Gastroesophageal sphincter (tissue), 4 donors: ENCODE measurements at regions not wholly inside any gene's neighbourhood (a gene's known extent, or its start where the extent isn't known, plus 50 kb on each side); places are given as distances from the start of the nearest gene placed in this dataset.

Experiments used
- ATAC-seq: fragments of 150-250 bp; one replicate; pipeline ENCODE4 v1.9.1; 2016; ENCODE audit warnings: mild to moderate bottlenecking, moderate library complexity
- H3K27ac ChIP-seq, 4 donors: fragments of 200-600 bp; sonication (generic) in 3 of 4; 1 replicate in 3 of 4; 2 replicates in 1 of 4; pipeline ENCODE4 v1.5.1; 2016 to 2019
- H3K27me3 ChIP-seq: fragments of 200-600 bp; sonication (generic); one replicate; pipeline ENCODE4 v1.5.1; 2019
- H3K36me3 ChIP-seq, 2 donors: fragments of 200-600 bp; sonication (generic); one replicate each; pipeline ENCODE4 v1.5.1; 2019; ENCODE audit warnings: control low read depth in 1 of 2
- H3K4me1 ChIP-seq, 3 donors: fragments of 200-600 bp; sonication (generic); 1 replicate in 2 of 3; 2 replicates in 1 of 3; pipeline ENCODE4 v1.5.1; 2016 to 2019; ENCODE audit warnings: control low read depth in 2 of 3
- H3K4me3 ChIP-seq, 2 donors: fragments of 200-600 bp; sonication (generic); one replicate each; pipeline ENCODE4 v1.5.1; 2019; ENCODE audit warnings: mild to moderate bottlenecking in 1 of 2, moderate library complexity in 1 of 2
- H3K9me3 ChIP-seq, 3 donors: fragments of 200-600 bp; sonication (generic); one replicate each; pipeline ENCODE4 v1.5.1; 2017 to 2019; ENCODE audit warnings: control low read depth in 2 of 3
- EP300 ChIP-seq: sonication (generic); formaldehyde crosslinking; IDR thresholded peaks from one replicate; pipeline ENCODE4 v1.6.1; 2017; ENCODE audit warnings: antibody characterized with exemption, mild to moderate bottlenecking
- POLR2A ChIP-seq, 2 donors: fragments of 450-650 bp; IDR thresholded peaks; one replicate each; pipeline ENCODE4 v1.6.1; 2017; ENCODE audit warnings: antibody characterized with exemption in 2 of 2, mild to moderate bottlenecking in 2 of 2, moderate library complexity in 1 of 2
- POLR2AphosphoS5 ChIP-seq: sonication (generic); formaldehyde crosslinking; IDR thresholded peaks from one replicate; pipeline ENCODE4 v1.6.1; 2017; ENCODE audit warnings: antibody characterized with exemption
- WGBS, 2 donors: methylation state at CpG; one replicate each; pipeline ENCODE4 v1.1.5; 2018; ENCODE audit warnings: low coverage in 1 of 2; 5-methylcytosine and 5-hydroxymethylcytosine counted together
- TF ChIP-seq, protein P1 (sequence below), 4 experiments: fragments of 200-600 bp in 2 of 4; fragments of 450-650 bp in 2 of 4; sonication (generic) in 1 of 4; IDR thresholded peaks; one replicate each; pipeline ENCODE4 v1.5.1; 2017 to 2019; ENCODE audit warnings: antibody characterized with exemption in 4 of 4, mild to moderate bottlenecking in 2 of 4, moderate library complexity in 2 of 4

DNA sequence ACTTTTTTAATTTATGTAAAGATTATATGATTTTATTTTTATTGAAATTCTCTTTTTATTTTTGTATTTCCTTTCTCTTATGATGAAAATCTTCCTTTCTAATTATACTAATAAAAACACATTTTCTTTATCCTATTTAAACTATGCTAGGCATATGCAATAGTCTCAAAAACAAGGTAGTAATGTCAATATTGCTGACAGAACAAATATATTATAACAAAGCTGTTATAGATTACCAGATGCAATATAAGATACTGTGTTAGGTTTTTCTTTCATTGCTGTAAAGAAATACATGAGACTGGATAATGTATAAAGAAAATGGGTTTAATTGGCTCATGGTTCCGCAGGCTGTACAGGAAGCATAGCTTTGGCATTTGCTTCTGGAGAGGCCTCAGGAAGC, 631.2 kb upstream of the SOX11 start:
- Histone ChIP-seq H3K36me3 (no peaks in the 10 kb centered on the region), H3K27me3 (no peaks in the 10 kb centered on the region), H3K4me1 (no peaks in the 10 kb centered on the region), H3K9me3 (no peaks in the 10 kb centered on the region), H3K4me3 (no peak overlapping the region), H3K27ac (no peak overlapping the region)
- TF ChIP-seq POLR2A (IDR thresholded peaks at IDR 0.05) (no peak), POLR2AphosphoS5 (no peak), EP300 (no peak)
- TF ChIP-seq, protein P1, sequence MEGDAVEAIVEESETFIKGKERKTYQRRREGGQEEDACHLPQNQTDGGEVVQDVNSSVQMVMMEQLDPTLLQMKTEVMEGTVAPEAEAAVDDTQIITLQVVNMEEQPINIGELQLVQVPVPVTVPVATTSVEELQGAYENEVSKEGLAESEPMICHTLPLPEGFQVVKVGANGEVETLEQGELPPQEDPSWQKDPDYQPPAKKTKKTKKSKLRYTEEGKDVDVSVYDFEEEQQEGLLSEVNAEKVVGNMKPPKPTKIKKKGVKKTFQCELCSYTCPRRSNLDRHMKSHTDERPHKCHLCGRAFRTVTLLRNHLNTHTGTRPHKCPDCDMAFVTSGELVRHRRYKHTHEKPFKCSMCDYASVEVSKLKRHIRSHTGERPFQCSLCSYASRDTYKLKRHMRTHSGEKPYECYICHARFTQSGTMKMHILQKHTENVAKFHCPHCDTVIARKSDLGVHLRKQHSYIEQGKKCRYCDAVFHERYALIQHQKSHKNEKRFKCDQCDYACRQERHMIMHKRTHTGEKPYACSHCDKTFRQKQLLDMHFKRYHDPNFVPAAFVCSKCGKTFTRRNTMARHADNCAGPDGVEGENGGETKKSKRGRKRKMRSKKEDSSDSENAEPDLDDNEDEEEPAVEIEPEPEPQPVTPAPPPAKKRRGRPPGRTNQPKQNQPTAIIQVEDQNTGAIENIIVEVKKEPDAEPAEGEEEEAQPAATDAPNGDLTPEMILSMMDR (IDR thresholded peaks at IDR 0.05), result no peak
- ATAC-seq, result no peak
- WGBS, 2 donors, result 82 to 100% methylated on average over 1 of the region's 1 CpG

DNA sequence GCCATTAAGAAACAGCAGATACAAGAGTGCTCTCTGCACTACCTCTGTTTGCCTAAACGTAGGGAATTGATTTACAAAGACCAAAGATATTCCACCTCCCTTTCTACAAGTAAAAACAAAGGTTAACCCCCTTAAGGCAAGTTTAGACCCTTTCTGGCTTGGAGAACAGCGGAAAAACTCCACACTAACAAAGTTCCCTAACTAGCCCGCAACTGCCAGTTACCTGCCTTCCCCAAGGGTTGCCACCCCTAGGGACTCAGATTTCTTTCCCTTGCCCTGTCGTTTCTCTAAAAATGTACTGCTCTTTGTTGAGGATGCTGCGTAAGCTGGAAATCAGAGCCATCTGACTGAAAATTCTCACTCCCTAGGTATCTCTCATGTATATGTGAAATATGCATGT, 627.5 kb upstream of the SOX11 start:
- no peaks in the 10 kb centered on the region for H3K4me1 ChIP-seq
- H3K4me3 ChIP-seq, result no peak overlapping the region
- TF ChIP-seq, protein P1 (IDR thresholded peaks at IDR 0.05), result no peak
- TF ChIP-seq POLR2AphosphoS5 (no peak), EP300 (no peak), POLR2A (IDR thresholded peaks at IDR 0.05) (no peak)
- ATAC-seq, result no peak
- H3K9me3 ChIP-seq, result no peaks in the 10 kb centered on the region
- H3K27me3 ChIP-seq, result no peaks in the 10 kb centered on the region
- H3K27ac ChIP-seq, result no peak overlapping the region
- no peaks in the 10 kb centered on the region for H3K36me3 ChIP-seq
- WGBS, 2 donors, result 65 to 80% methylated on average over 2 to 5 of the region's 5 CpGs

DNA sequence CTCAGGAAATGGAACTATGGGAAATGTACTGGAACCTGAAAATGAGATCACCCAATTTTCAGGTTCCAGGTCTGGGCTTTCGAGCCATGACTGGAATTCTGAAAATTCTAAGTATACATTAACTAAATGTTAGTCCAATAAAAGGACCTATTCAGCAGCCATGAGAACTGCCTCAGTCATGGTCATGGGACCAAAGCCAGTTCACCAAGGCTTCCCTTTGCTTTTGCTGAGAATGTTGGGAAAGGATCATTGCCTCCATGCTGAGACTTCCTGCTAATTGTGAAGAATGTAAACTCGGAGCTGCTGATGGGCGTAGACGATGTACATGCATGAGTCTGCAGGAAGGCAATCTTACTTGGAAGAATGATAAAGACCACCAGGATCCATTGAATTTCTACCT, 624.4 kb upstream of the SOX11 start:
- H3K27me3 ChIP-seq, result no peaks in the 10 kb centered on the region
- H3K4me1 ChIP-seq, result no peaks in the 10 kb centered on the region
- ATAC-seq, result no peak
- no peak overlapping the region for H3K27ac ChIP-seq
- no peaks in the 10 kb centered on the region for H3K36me3 ChIP-seq
- no peaks in the 10 kb centered on the region for H3K9me3 ChIP-seq
- no peak overlapping the region for H3K4me3 ChIP-seq
- 58 to 90% methylated on average over 4 of the region's 4 CpGs for WGBS, 2 donors
- TF ChIP-seq EP300, result no peak
- TF ChIP-seq, protein P1 (IDR thresholded peaks at IDR 0.05), result no peak
- no peak for TF ChIP-seq POLR2AphosphoS5
- no peak for TF ChIP-seq POLR2A (IDR thresholded peaks at IDR 0.05)

DNA sequence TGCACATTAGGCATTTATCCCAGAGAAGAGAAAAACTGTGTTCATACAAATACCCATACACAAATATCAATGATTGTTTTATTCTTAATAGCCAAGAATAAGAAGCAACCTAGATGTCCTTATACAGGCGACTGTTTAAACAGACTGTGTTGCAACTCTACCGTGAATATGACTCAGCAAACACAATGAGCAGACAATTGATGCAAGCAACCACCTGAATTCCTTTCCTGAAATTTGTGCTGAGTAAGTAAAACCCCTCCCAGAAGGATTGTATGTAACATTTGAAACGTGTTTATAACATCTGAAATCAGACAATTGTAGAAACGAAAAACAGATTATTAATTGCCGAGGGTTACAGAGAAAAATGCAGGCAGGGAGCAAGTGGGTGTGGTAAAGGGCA, 621.9 kb upstream of the SOX11 start:
- H3K4me1 ChIP-seq, result no peaks in the 10 kb centered on the region
- no peaks in the 10 kb centered on the region for H3K9me3 ChIP-seq
- no peak overlapping the region for H3K27ac ChIP-seq
- TF ChIP-seq POLR2A (IDR thresholded peaks at IDR 0.05), result no peak
- no peak for TF ChIP-seq EP300
- TF ChIP-seq, protein P1 (IDR thresholded peaks at IDR 0.05), result no peak
- TF ChIP-seq POLR2AphosphoS5, result no peak
- no peaks in the 10 kb centered on the region for H3K27me3 ChIP-seq
- 63 to 66% methylated on average over 5 of the region's 5 CpGs for WGBS, 2 donors
- ATAC-seq, result no peak
- no peak overlapping the region for H3K4me3 ChIP-seq
- no peaks in the 10 kb centered on the region for H3K36me3 ChIP-seq

DNA sequence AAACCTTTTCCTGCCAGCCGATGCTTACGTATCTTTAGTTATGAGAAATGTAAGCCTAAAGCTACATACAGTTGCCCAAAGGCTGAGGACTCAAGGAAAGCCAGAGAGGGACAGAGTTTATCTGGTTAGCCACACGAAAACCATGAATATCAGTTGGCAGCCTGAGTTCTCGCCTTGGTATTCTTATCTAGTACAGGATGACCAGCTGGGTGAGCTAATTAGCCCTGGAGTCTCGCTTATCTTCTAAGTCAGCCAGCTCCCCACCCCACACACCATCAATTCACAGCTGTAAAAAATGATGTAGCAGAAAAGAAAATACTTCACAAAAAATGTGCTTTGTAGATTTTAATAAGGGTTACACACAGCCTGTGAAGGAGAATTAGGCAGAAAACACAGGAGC, 617.5 kb upstream of the SOX11 start:
- no peaks in the 10 kb centered on the region for H3K36me3 ChIP-seq
- no peaks in the 10 kb centered on the region for H3K27me3 ChIP-seq
- H3K9me3 ChIP-seq, result no peaks in the 10 kb centered on the region
- no peak for TF ChIP-seq POLR2A (IDR thresholded peaks at IDR 0.05)
- TF ChIP-seq EP300, result no peak
- TF ChIP-seq POLR2AphosphoS5, result no peak
- TF ChIP-seq, protein P1 (IDR thresholded peaks at IDR 0.05), result no peak
- ATAC-seq, result no peak
- H3K27ac ChIP-seq, result no peak overlapping the region
- no peaks in the 10 kb centered on the region for H3K4me1 ChIP-seq
- no peak overlapping the region for H3K4me3 ChIP-seq
- 67 to 84% methylated on average over 5 of the region's 5 CpGs for WGBS, 2 donors
